B cell (primary cell): ENCODE measurements at regions not wholly inside any gene's neighbourhood (a gene's known extent, or its start where the extent isn't known, plus 50 kb on each side); places are given as distances from the start of the nearest gene placed in this dataset.

Experiments used
- ATAC-seq: fragments of 200-7000 bp; cut with Tn5 transposase; one replicate; pipeline ENCODE4 v1.10.0; 2021; ENCODE audit warnings: low read depth, mild to moderate bottlenecking, moderate number of reproducible peaks, moderate library complexity
- CTCF ChIA-PET: fragments of 350-600 bp; sonication (Branson Sonifier 250); formaldehyde crosslinking; loops from one replicate; lab custom pipeline; 2021; ENCODE audit warnings: antibody characterized with exemption, inconsistent platforms; lab: Charles Lee
- POLR2A ChIA-PET: fragments of 350-600 bp; sonication (Branson Sonifier 250); formaldehyde crosslinking; loops from one replicate; lab custom pipeline; 2021; ENCODE audit warnings: antibody characterized with exemption; lab: Charles Lee
- DNase-seq: peaks from one replicate; pipeline ENCODE4 v3.0.0; 2013
- H2AFZ ChIP-seq: 2 replicates; pipeline ENCODE4 v1.6.1; 2012; ENCODE audit warnings: mild to moderate bottlenecking, low read depth, low read length; ENCODE audit not compliant: insufficient read depth, poor library complexity, severe bottlenecking
- H3K27ac ChIP-seq, 2 donors: 1 replicate in 1 of 2; 2 replicates in 1 of 2; pipeline ENCODE4 v1.5.1; 2012 to 2013; ENCODE audit warnings: low read length in 2 of 2, mild to moderate bottlenecking in 2 of 2, moderate library complexity in 1 of 2
- H3K27me3 ChIP-seq, 4 experiments: fragments of 200-600 bp in 1 of 4; sonication (generic) in 1 of 4; replicated peaks in 1 of 4; 1 replicate in 2 of 4; 2 replicates in 2 of 4; pipeline versions ENCODE4 v1.6.1 to v1.7.0; 2013 to 2016; ENCODE audit warnings: low read length in 3 of 4, mild to moderate bottlenecking in 2 of 4, mixed read lengths in 1 of 4, moderate library complexity in 1 of 4; ENCODE audit not compliant: insufficient read depth in 4 of 4, control insufficient read depth in 3 of 4; ENCODE audit errors: control extremely low read depth in 1 of 4
- H3K36me3 ChIP-seq, 2 experiments: replicated peaks in 1 of 2; 1 replicate in 1 of 2; 2 replicates in 1 of 2; pipeline versions ENCODE4 v1.6.1 to v1.7.1; 2013; ENCODE audit warnings: low read length in 1 of 2; ENCODE audit not compliant: insufficient read depth in 2 of 2, control insufficient read depth in 1 of 2; ENCODE audit errors: control extremely low read depth in 1 of 2, extremely low read depth in 1 of 2
- H3K4me1 ChIP-seq, 2 donors: fragments of 200-600 bp in 1 of 2; sonication (generic) in 1 of 2; 1 replicate in 1 of 2; 2 replicates in 1 of 2; pipeline versions ENCODE4 v1.5.1 to v1.6.1; 2013 to 2017; ENCODE audit warnings: low read length in 2 of 2; ENCODE audit not compliant: control insufficient read depth in 2 of 2, insufficient read depth in 2 of 2
- H3K4me2 ChIP-seq: replicated peaks from 2 replicates; pipeline ENCODE3; 2012; ENCODE audit warnings: mild to moderate bottlenecking, low read depth, low read length; ENCODE audit not compliant: poor library complexity, severe bottlenecking
- H3K4me3 ChIP-seq, 5 experiments: fragments of 200-600 bp in 1 of 5; sonication (generic) in 1 of 5; 1 replicate in 3 of 5; 2 replicates in 2 of 5; pipeline versions ENCODE4 v1.5.1 to v1.7.0; 2011 to 2016; ENCODE audit warnings: low read length in 4 of 5, mild to moderate bottlenecking in 4 of 5, low read depth in 2 of 5, control low read depth in 1 of 5, moderate library complexity in 1 of 5; ENCODE audit not compliant: insufficient read depth in 1 of 5; ENCODE audit errors: control extremely low read depth in 1 of 5, extremely low read depth in 1 of 5
- H3K79me2 ChIP-seq: fragments of 200-600 bp; sonication (generic); one replicate; pipeline ENCODE4 v1.6.0; 2016; ENCODE audit warnings: low read length; ENCODE audit not compliant: control insufficient read depth, insufficient read depth
- H3K9ac ChIP-seq: fragments of 200-600 bp; sonication (generic); 2 replicates; pipeline ENCODE4 v1.6.1; 2017; ENCODE audit warnings: mild to moderate bottlenecking, low read length, moderate library complexity
- H3K9me3 ChIP-seq, 3 donors: one replicate each; pipeline versions ENCODE4 v1.6.1 to v1.7.1; 2013; ENCODE audit warnings: low read length in 2 of 3; ENCODE audit not compliant: control insufficient read depth in 2 of 3, insufficient read depth in 1 of 3; ENCODE audit errors: control extremely low read depth in 1 of 3
- H4K20me1 ChIP-seq: 2 replicates; pipeline ENCODE4 v1.6.0; 2012; ENCODE audit warnings: mild to moderate bottlenecking, low read length; ENCODE audit not compliant: insufficient read depth, control insufficient read depth, poor library complexity, severe bottlenecking
- H3K27ac Mint-ChIP-seq: one replicate; pipeline ENCODE4 v1.8.0; 2021; ENCODE audit warnings: mixed read lengths
- H3K27me3 Mint-ChIP-seq: one replicate; pipeline ENCODE4 v1.8.0; 2021; ENCODE audit warnings: mixed read lengths
- H3K4me1 Mint-ChIP-seq: one replicate; pipeline ENCODE4 v1.8.0; 2021; ENCODE audit warnings: mixed read lengths
- H3K4me3 Mint-ChIP-seq: one replicate; pipeline ENCODE4 v1.8.0; 2021; ENCODE audit warnings: mixed read lengths
- H3K9me3 Mint-ChIP-seq: one replicate; pipeline ENCODE4 v1.8.0; 2022; ENCODE audit warnings: mixed read lengths; ENCODE audit not compliant: insufficient read depth
- CTCF ChIP-seq: fragments of 200-600 bp; IDR thresholded peaks from one replicate; pipeline ENCODE4 v1.8.0; 2022; ENCODE audit warnings: antibody characterized with exemption, mild to moderate bottlenecking
- EZH2 ChIP-seq: IDR thresholded peaks from 2 replicates; pipeline ENCODE4 v1.6.1; 2012; ENCODE audit warnings: borderline replicate concordance, low read depth, mild to moderate bottlenecking, moderate library complexity, low read length; ENCODE audit not compliant: insufficient read depth, poor library complexity, severe bottlenecking
- WGBS: methylation state at CpG from one replicate; pipeline ENCODE4 v1.1.5; 2013; ENCODE audit warnings: missing lambda C conversion rate; ENCODE audit not compliant: insufficient coverage; 5-methylcytosine and 5-hydroxymethylcytosine counted together
- intact Hi-C: fragments of 100-400 bp; cut with micrococcal nuclease; formaldehyde crosslinking; loops from one replicate; pipeline ENCODE4 v1.10.0; 2022

GRCh38 chr4:63618883-63619718 is 790.1 kb downstream of the TECRL start:
- ChIA-PET POLR2A (no interaction called here), CTCF (no interaction called here)
- Histone ChIP-seq H3K4me2 (no peak overlapping the region), H3K27me3 (no peaks in the 10 kb centered on the region), H3K36me3 (no peaks in the 10 kb centered on the region), H3K4me1 (no peaks in the 10 kb centered on the region), H4K20me1 (no peaks in the 10 kb centered on the region), H3K9me3 (no peaks in the 10 kb centered on the region), H3K27ac (no peak overlapping the region), H2AFZ (no peak overlapping the region), H3K4me3 (no peak overlapping the region), H3K79me2 (no peaks in the 10 kb centered on the region), H3K9ac (no peak overlapping the region)
- Mint-ChIP-seq H3K4me3 (no peak overlapping the region), H3K4me1 (no peaks in the 10 kb centered on the region), H3K27ac (no peak overlapping the region), H3K27me3 (no peaks in the 10 kb centered on the region), H3K9me3 (no peaks in the 10 kb centered on the region)
- DNase-seq (no peak), ATAC-seq (no peak)
- no CpG with 5 or more reads among the region's 6 CpGs for WGBS
- TF ChIP-seq EZH2 = no peak
- TF ChIP-seq CTCF = no peak
- intact Hi-C loops = no loop called here

GRCh38 chr4:63607169-63607872 is 801.9 kb downstream of the TECRL start:
- ChIA-PET POLR2A (no interaction called here), CTCF (no interaction called here)
- TF ChIP-seq CTCF = no peak
- TF ChIP-seq EZH2 = no peak

More at GRCh38 chr4:63607169-63607872, 801.9 kb downstream of the TECRL start:
- peaks cover 0 to 3% (median 0%) of the 10 kb centered on the region in 3 donors for H3K9me3 ChIP-seq
- H3K9me3 Mint-ChIP-seq = no peaks in the 10 kb centered on the region
- no peak overlapping the region for H3K9ac ChIP-seq
- ATAC-seq (no peak), DNase-seq (no peak)
- H4K20me1 ChIP-seq = no peaks in the 10 kb centered on the region
- no peak overlapping the region for H3K27ac Mint-ChIP-seq
- H3K79me2 ChIP-seq = no peaks in the 10 kb centered on the region
- no peaks in the 10 kb centered on the region for H3K27me3 Mint-ChIP-seq
- no peaks in the 10 kb centered on the region for H3K27me3 ChIP-seq
- H3K27ac ChIP-seq = no peak overlapping the region
- 63% methylated on average over 9 of the region's 9 CpGs for WGBS
- no peaks in the 10 kb centered on the region for H3K4me1 Mint-ChIP-seq
- no peak overlapping the region for H3K4me2 ChIP-seq
- H3K4me1 ChIP-seq = no peaks in the 10 kb centered on the region
- no peak overlapping the region for H3K4me3 ChIP-seq
- H2AFZ ChIP-seq = no peak overlapping the region
- H3K36me3 ChIP-seq = no peaks in the 10 kb centered on the region
- no peak overlapping the region for H3K4me3 Mint-ChIP-seq
- intact Hi-C loops = no loop called here
